ENCODE measurements at regions not wholly inside any gene's neighbourhood (a gene's known extent, or its start where the extent isn't known, plus 50 kb on each side); places are given as distances from the start of the nearest gene placed in this dataset.

GRCh38 chr1:69479734-69480133 is 88.0 kb upstream of the LRRC7 start:
- TF ChIP-seq EP300 (IDR thresholded peaks at IDR 0.05; ENCODE audit: borderline replicate concordance in 1 of 2, low read depth in 1 of 2, low read length in 1 of 2) = no peak
- TF ChIP-seq CTCF (IDR thresholded peaks at IDR 0.05) = no peak
- TF ChIP-seq CHD2 (IDR thresholded peaks at IDR 0.05; ENCODE audit: low read length, partially characterized antibody) = no peak
- TF ChIP-seq RAD21 (IDR thresholded peaks at IDR 0.05; ENCODE audit: low read length) = no peak
- TF ChIP-seq, protein P1, sequence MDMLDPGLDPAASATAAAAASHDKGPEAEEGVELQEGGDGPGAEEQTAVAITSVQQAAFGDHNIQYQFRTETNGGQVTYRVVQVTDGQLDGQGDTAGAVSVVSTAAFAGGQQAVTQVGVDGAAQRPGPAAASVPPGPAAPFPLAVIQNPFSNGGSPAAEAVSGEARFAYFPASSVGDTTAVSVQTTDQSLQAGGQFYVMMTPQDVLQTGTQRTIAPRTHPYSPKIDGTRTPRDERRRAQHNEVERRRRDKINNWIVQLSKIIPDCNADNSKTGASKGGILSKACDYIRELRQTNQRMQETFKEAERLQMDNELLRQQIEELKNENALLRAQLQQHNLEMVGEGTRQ (IDR thresholded peaks at IDR 0.05; ENCODE audit: borderline replicate concordance, low read depth, low read length) = no peak
- no peak for TF ChIP-seq RXRA (IDR thresholded peaks at IDR 0.05; ENCODE audit: borderline replicate concordance, low read depth)
- TF ChIP-seq, protein P2, sequence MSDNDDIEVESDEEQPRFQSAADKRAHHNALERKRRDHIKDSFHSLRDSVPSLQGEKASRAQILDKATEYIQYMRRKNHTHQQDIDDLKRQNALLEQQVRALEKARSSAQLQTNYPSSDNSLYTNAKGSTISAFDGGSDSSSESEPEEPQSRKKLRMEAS (IDR thresholded peaks at IDR 0.05; ENCODE audit: low read depth) = no peak
- TF ChIP-seq TAF1 (IDR thresholded peaks at IDR 0.05; ENCODE audit: borderline replicate concordance, low read depth, low read length) = no peak
- TF ChIP-seq POLR2AphosphoS5 (IDR thresholded peaks at IDR 0.05; ENCODE audit: low read depth, low read length) = no peak
- TF ChIP-seq EZH2phosphoT487 (IDR thresholded peaks at IDR 0.05; ENCODE audit: borderline replicate concordance, low read depth) = no peak
- TF ChIP-seq NRF1 (IDR thresholded peaks at IDR 0.05; ENCODE audit: low read depth, low read length) = no peak
- no peak for TF ChIP-seq SMC3 (IDR thresholded peaks at IDR 0.05; ENCODE audit: low read depth, low read length)
- TF ChIP-seq, protein P3, sequence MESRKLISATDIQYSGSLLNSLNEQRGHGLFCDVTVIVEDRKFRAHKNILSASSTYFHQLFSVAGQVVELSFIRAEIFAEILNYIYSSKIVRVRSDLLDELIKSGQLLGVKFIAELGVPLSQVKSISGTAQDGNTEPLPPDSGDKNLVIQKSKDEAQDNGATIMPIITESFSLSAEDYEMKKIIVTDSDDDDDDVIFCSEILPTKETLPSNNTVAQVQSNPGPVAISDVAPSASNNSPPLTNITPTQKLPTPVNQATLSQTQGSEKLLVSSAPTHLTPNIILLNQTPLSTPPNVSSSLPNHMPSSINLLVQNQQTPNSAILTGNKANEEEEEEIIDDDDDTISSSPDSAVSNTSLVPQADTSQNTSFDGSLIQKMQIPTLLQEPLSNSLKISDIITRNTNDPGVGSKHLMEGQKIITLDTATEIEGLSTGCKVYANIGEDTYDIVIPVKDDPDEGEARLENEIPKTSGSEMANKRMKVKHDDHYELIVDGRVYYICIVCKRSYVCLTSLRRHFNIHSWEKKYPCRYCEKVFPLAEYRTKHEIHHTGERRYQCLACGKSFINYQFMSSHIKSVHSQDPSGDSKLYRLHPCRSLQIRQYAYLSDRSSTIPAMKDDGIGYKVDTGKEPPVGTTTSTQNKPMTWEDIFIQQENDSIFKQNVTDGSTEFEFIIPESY (IDR thresholded peaks at IDR 0.05; ENCODE audit: borderline replicate concordance, low read depth) = no peak
- no peak for TF ChIP-seq FOSL2 (IDR thresholded peaks at IDR 0.05; ENCODE audit: borderline replicate concordance, low read depth)

Measured in SK-N-SH (cell line).